BJ (cell line): ENCODE measurements at regions not wholly inside any gene's neighbourhood (a gene's known extent, or its start where the extent isn't known, plus 50 kb on each side); places are given as distances from the start of the nearest gene placed in this dataset.

Experiments used
- CTCF ChIA-PET: fragments of 350-600 bp; formaldehyde crosslinking; extraction: SDS; loops from one replicate; lab custom pipeline; 2021; ENCODE audit warnings: antibody characterized with exemption, inconsistent platforms; lab: Yijun Ruan, JAX
- POLR2A ChIA-PET: fragments of 300-600 bp; sonication (Branson Sonifier 250); formaldehyde crosslinking; extraction: SDS; loops from one replicate; lab custom pipeline; 2021; ENCODE audit warnings: antibody characterized with exemption; lab: Charles Lee
- DNase-seq: peaks from one replicate; pipeline ENCODE4 v3.0.0-alpha.2; 2011; ENCODE audit warnings: low read depth
- H3K27me3 ChIP-seq: 2 replicates; pipeline ENCODE4 v1.6.0; 2011; ENCODE audit warnings: low read length; ENCODE audit not compliant: control insufficient read depth, insufficient read depth
- H3K36me3 ChIP-seq: 2 replicates; pipeline ENCODE4 v1.5.1; 2011; ENCODE audit warnings: low read length; ENCODE audit not compliant: control insufficient read depth, insufficient read depth
- H3K4me3 ChIP-seq: 2 replicates; pipeline ENCODE4 v1.5.1; 2011; ENCODE audit warnings: low read depth, mild to moderate bottlenecking, control low read depth, low read length
- CTCF ChIP-seq: IDR thresholded peaks from 2 replicates; pipeline ENCODE4 v1.5.1; 2011; ENCODE audit warnings: low read depth, mild to moderate bottlenecking, control low read depth, inconsistent platforms, low read length, moderate library complexity; ENCODE audit not compliant: insufficient read depth

- no peak for DNase-seq
- CTCF ChIA-PET: no interaction called here
- no peak overlapping the region for H3K4me3 ChIP-seq
- H3K27me3 ChIP-seq: no peaks in the 10 kb centered on the region
- no peak for TF ChIP-seq CTCF
- POLR2A ChIA-PET: no interaction called here
- H3K36me3 ChIP-seq: no peaks in the 10 kb centered on the region
Measured at GRCh38 chr2:207444756-207445155, 85.0 kb upstream of the CREB1 start.

- TF ChIP-seq CTCF: no peak
- CTCF ChIA-PET: interaction anchor here (0.8 kb wide), 1 partner anchor 108 kb away, joined by 3 read pairs; no protein-coding TSS in a partner anchor
- H3K36me3 ChIP-seq: no peaks in the 10 kb centered on the region
- no peak for DNase-seq
- H3K27me3 ChIP-seq: no peaks in the 10 kb centered on the region
- POLR2A ChIA-PET: no interaction called here
- no peak overlapping the region for H3K4me3 ChIP-seq
Measured at GRCh38 chr2:207446653-207447052, 83.1 kb upstream of the CREB1 start.

- Histone ChIP-seq H3K36me3 (no peaks in the 10 kb centered on the region), H3K4me3 (no peak overlapping the region), H3K27me3 (no peaks in the 10 kb centered on the region)
- POLR2A ChIA-PET: no interaction called here
- CTCF ChIA-PET: interaction anchor here (0.7 to 1.9 kb wide), 2 partner anchors 12 to 26 kb away, joined by 4 to 5 read pairs; no protein-coding TSS in a partner anchor
- TF ChIP-seq CTCF: no peak
- DNase-seq: no peak
Measured at GRCh38 chr2:207448006-207448405, 81.8 kb upstream of the CREB1 start.

- ChIA-PET POLR2A (no interaction called here), CTCF (interaction anchor here (1.9 kb wide), 1 partner anchor 10 kb away, joined by 5 read pairs; no protein-coding TSS in a partner anchor)
- no peak overlapping the region for H3K4me3 ChIP-seq
Measured at GRCh38 chr2:207449642-207450165, 80.1 kb upstream of the CREB1 start.

GRCh38 chr2:207450186-207450585 lies 79.6 kb upstream of the CREB1 start:
- DNase-seq: no peak
- H3K27me3 ChIP-seq: no peaks in the 10 kb centered on the region
- ChIA-PET CTCF (interaction anchor here (1.9 kb wide), 1 partner anchor 10 kb away, joined by 5 read pairs; no protein-coding TSS in a partner anchor), POLR2A (interaction anchor here (0.6 kb wide), 1 partner anchor 285 kb away, joined by 3 read pairs; no protein-coding TSS in a partner anchor)
- no peaks in the 10 kb centered on the region for H3K36me3 ChIP-seq
- no peak overlapping the region for H3K4me3 ChIP-seq
- TF ChIP-seq CTCF: no peak

More at GRCh38 chr2:207449642-207450165, 80.1 kb upstream of the CREB1 start:
- no peak for TF ChIP-seq CTCF
- Histone ChIP-seq H3K27me3 (no peaks in the 10 kb centered on the region), H3K36me3 (no peaks in the 10 kb centered on the region)
- no peak for DNase-seq
